ENCODE measurements at regions not wholly inside any gene's neighbourhood (a gene's known extent, or its start where the extent isn't known, plus 50 kb on each side); places are given as distances from the start of the nearest gene placed in this dataset.

GRCh38 chr6:26243132-26243531 lies 121.9 kb upstream of the BTN3A2 start:
- TF ChIP-seq CTCF (IDR thresholded peaks at IDR 0.05) (no peak), POLR2A (IDR thresholded peaks at IDR 0.05) (peak in 1 of 2 donors; percentile 58)
